HepG2 (cell line): ENCODE measurements at regions not wholly inside any gene's neighbourhood (a gene's known extent, or its start where the extent isn't known, plus 50 kb on each side); places are given as distances from the start of the nearest gene placed in this dataset.

Experiments
- ATAC-seq: fragments of 200-7000 bp; cut with Tn5 transposase; 3 replicates; pipeline ENCODE4 v1.9.1; 2020; ENCODE audit warnings: mild to moderate bottlenecking, moderate library complexity
- BruUV-seq: library from RNA; stranded (reverse); fragments of 400-500 nt; replicated peaks from 2 replicates; lab custom pipeline; 2021; lab: Mats Ljungman, UMichigan
- CTCF ChIA-PET: fragments of 300-600 bp; formaldehyde crosslinking; extraction: SDS; loops from one replicate; lab custom pipeline; 2021; ENCODE audit warnings: low total read pairs, inconsistent platforms, low intra/inter-chr PET ratio; lab: Yijun Ruan, JAX
- POLR2A ChIA-PET: fragments of 350-600 bp; sonication (Branson Sonifier 250); formaldehyde crosslinking; loops from one replicate; lab custom pipeline; 2020; ENCODE audit warnings: antibody characterized with exemption, inconsistent platforms; lab: Yijun Ruan, JAX
- DNase-seq: peaks from one replicate; pipeline ENCODE4 v3.0.0-alpha.2; 2015; ENCODE audit warnings: low spot score
- FAIRE-seq: peaks from 3 replicates; lab custom pipeline; 2011; peaks lifted over from hg19 to GRCh38; lab: Jason Lieb, UNC
- H2AFZ ChIP-seq: one replicate; pipeline ENCODE4 v1.6.1; 2011; ENCODE audit warnings: low read length, inconsistent platforms
- H3K27ac ChIP-seq: fragments of 300-600 bp; 3 replicates; pipeline ENCODE4 v1.8.0; 2011; ENCODE audit warnings: mixed run types, mild to moderate bottlenecking, mixed read lengths, low read length, inconsistent platforms; ENCODE audit not compliant: insufficient read depth; ENCODE audit errors: extremely low read length
- H3K27me3 ChIP-seq, 2 experiments: fragments of 200-600 bp in 1 of 2; 2 replicates in 1 of 2; 3 replicates in 1 of 2; pipeline versions ENCODE4 v1.6.0 to v1.8.0; 2011; ENCODE audit warnings: low read length in 2 of 2, mild to moderate bottlenecking in 2 of 2, moderate library complexity in 2 of 2, inconsistent platforms in 1 of 2; ENCODE audit not compliant: insufficient read depth in 2 of 2, control insufficient read depth in 1 of 2
- H3K36me3 ChIP-seq, 2 experiments: fragments of 200-600 bp in 1 of 2; replicated peaks in 1 of 2; 2 replicates in 1 of 2; 3 replicates in 1 of 2; pipeline versions ENCODE4 v1.5.1 to v1.8.0; 2011; ENCODE audit warnings: low read length in 2 of 2, inconsistent platforms in 1 of 2; ENCODE audit not compliant: insufficient read depth in 2 of 2, control insufficient read depth in 1 of 2
- H3K4me1 ChIP-seq: 2 replicates; pipeline ENCODE4 v1.5.1; 2012; ENCODE audit warnings: low read length, inconsistent platforms; ENCODE audit not compliant: insufficient read depth
- H3K4me2 ChIP-seq: 2 replicates; pipeline ENCODE4 v1.6.0; 2011; ENCODE audit warnings: low read depth, low read length, inconsistent platforms
- H3K4me3 ChIP-seq, 3 experiments: fragments of 200-600 bp in 1 of 3; sonication (generic), shearing (Covaris generic) in 1 of 3; replicated peaks in 1 of 3; 2 replicates each; pipeline ENCODE4 v1.5.1; 2011 to 2016; ENCODE audit warnings: low read length in 3 of 3, inconsistent platforms in 2 of 3, low read depth in 2 of 3, mild to moderate bottlenecking in 2 of 3, control low read depth in 1 of 3, mixed read lengths in 1 of 3; ENCODE audit not compliant: insufficient read depth in 1 of 3
- H3K79me2 ChIP-seq: one replicate; pipeline ENCODE4 v1.6.1; 2011; ENCODE audit warnings: low read length, inconsistent platforms; ENCODE audit not compliant: insufficient read depth
- H3K9ac ChIP-seq: 2 replicates; pipeline ENCODE4 v1.6.0; 2011; ENCODE audit warnings: mild to moderate bottlenecking, low read depth, low read length, inconsistent platforms; ENCODE audit not compliant: insufficient read depth
- H3K9me3 ChIP-seq: 2 replicates; pipeline ENCODE4 v1.5.1; 2012; ENCODE audit warnings: mild to moderate bottlenecking, low read length
- H4K20me1 ChIP-seq: 2 replicates; pipeline ENCODE4 v1.6.0; 2011; ENCODE audit warnings: inconsistent platforms, mild to moderate bottlenecking, low read length, moderate library complexity; ENCODE audit not compliant: insufficient read depth
- JUN ChIP-seq: sonication (generic); formaldehyde crosslinking; IDR thresholded peaks from 2 replicates; pipeline ENCODE4 v1.4.0; 2020; ENCODE audit warnings: mild to moderate bottlenecking, missing genetic modification reagents
- JUND ChIP-seq: sonication (generic); formaldehyde crosslinking; IDR thresholded peaks from 2 replicates; pipeline ENCODE4 v1.8.0; 2022; ENCODE audit warnings: mild to moderate bottlenecking, missing genetic modification reagents
- KLF9 ChIP-seq: IDR thresholded peaks from 2 replicates; pipeline ENCODE4 v1.6.1; 2016; ENCODE audit warnings: low read depth
- MEIS1 ChIP-seq: sonication (generic); formaldehyde crosslinking; IDR thresholded peaks from 2 replicates; pipeline ENCODE4 v1.9.0; 2021; ENCODE audit warnings: mild to moderate bottlenecking, missing genetic modification reagents, moderate library complexity, borderline replicate concordance
- NCOR1 ChIP-seq: fragments of 200-600 bp; sonication (generic); IDR thresholded peaks from 2 replicates; pipeline ENCODE4 v1.7.0; 2017; ENCODE audit warnings: antibody characterized with exemption, low read length, borderline replicate concordance
- PITX1 ChIP-seq: sonication (generic); formaldehyde crosslinking; IDR thresholded peaks from 2 replicates; pipeline ENCODE4 v1.5.1; 2020; ENCODE audit warnings: mild to moderate bottlenecking, missing genetic modification reagents
- SIN3B ChIP-seq: fragments of 150-350 bp; IDR thresholded peaks from 2 replicates; pipeline ENCODE4 v1.6.1; 2014; ENCODE audit warnings: low read length
- STAG1 ChIP-seq: sonication (generic); formaldehyde crosslinking; IDR thresholded peaks from 2 replicates; pipeline ENCODE4 v1.4.0; 2020; ENCODE audit warnings: missing genetic modification reagents
- ZNF234 ChIP-seq: sonication (generic); formaldehyde crosslinking; conservative IDR thresholded peaks from 2 replicates; pipeline ENCODE4 v1.5.1; 2020; ENCODE audit warnings: mild to moderate bottlenecking, missing genetic modification reagents
- ZNF33B ChIP-seq: sonication (generic); formaldehyde crosslinking; IDR thresholded peaks from 2 replicates; pipeline ENCODE4 v1.5.1; 2020; ENCODE audit warnings: mild to moderate bottlenecking, missing genetic modification reagents
- ZNF563 ChIP-seq: sonication (generic); formaldehyde crosslinking; IDR thresholded peaks from 2 replicates; pipeline ENCODE4 v1.8.0; 2022; ENCODE audit warnings: mild to moderate bottlenecking, moderate library complexity, missing genetic modification reagents
- ZNF713 ChIP-seq: sonication (generic); formaldehyde crosslinking; IDR thresholded peaks from 2 replicates; pipeline ENCODE4 v1.4.0; 2020; ENCODE audit warnings: mild to moderate bottlenecking, missing genetic modification reagents
- WGBS: methylation state at CpG from one replicate; pipeline ENCODE4 v1.1.6; 2017; ENCODE audit warnings: low lambda C conversion rate; 5-methylcytosine and 5-hydroxymethylcytosine counted together
- in situ Hi-C: cut with HindIII; loops from 2 replicates; pipeline ENCODE4 v1.10.0; 2017; ENCODE audit warnings: low pct_unique_long_range_greater_than_20kb; ENCODE audit not compliant: extremely low pct_ligation_motif_present
- intact Hi-C: fragments of 100-400 bp; cut with micrococcal nuclease; formaldehyde crosslinking; loops from one replicate; pipeline ENCODE4 v1.10.0; 2022; ENCODE audit not compliant: unreplicated experiment
- TF ChIP-seq, protein P1 (sequence below): sonication (generic); formaldehyde crosslinking; IDR thresholded peaks from 2 replicates; pipeline ENCODE4 v1.8.1; 2023; ENCODE audit warnings: mild to moderate bottlenecking, inconsistent platforms, moderate library complexity, missing genetic modification reagents, borderline replicate concordance
- TF ChIP-seq, protein P2 (sequence below): IDR thresholded peaks from 2 replicates; pipeline ENCODE4 v1.6.1; 2016; ENCODE audit warnings: missing genetic modification reagents, missing compliant biosample characterization
- TF ChIP-seq, protein P3 (sequence below): sonication (generic); formaldehyde crosslinking; conservative IDR thresholded peaks from 2 replicates; pipeline ENCODE4 v1.5.0; 2020; ENCODE audit warnings: missing genetic modification reagents

DNA sequence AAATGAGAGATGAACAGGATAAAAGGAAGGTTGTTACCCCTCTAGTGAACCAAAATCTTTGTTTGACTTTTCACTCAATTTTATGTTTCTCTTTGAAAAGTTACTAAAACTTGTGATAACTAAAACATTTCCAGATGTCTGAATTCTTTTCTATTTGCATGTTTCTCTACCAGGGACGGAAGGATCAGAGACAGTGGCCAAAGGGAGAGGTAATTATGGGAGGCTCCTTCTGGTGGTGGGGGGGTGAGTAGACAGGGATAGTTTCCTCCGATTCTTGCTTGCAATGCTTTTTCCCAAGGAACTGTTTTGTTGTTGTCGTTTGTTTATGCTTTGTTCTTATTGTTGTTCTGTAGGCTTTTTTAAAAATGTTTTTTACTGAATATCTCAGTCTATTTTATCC lies 374.8 kb downstream of the INHBA start (continued):
- TF ChIP-seq, protein P1, sequence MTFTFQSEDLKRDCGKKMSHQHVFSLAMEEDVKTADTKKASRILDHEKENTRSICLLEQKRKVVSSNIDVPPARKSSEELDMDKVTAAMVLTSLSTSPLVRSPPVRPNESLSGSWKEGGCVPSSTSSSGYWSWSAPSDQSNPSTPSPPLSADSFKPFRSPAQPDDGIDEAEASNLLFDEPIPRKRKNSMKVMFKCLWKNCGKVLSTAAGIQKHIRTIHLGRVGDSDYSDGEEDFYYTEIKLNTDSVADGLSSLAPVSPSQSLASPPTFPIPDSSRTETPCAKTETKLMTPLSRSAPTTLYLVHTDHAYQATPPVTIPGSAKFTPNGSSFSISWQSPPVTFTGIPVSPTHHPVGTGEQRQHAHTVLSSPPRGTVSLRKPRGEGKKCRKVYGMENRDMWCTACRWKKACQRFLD: no peak
- TF ChIP-seq ZNF713 (CRISPR knock-in tag): no peak
- TF ChIP-seq, all 625 proteins: peak for 0

DNA sequence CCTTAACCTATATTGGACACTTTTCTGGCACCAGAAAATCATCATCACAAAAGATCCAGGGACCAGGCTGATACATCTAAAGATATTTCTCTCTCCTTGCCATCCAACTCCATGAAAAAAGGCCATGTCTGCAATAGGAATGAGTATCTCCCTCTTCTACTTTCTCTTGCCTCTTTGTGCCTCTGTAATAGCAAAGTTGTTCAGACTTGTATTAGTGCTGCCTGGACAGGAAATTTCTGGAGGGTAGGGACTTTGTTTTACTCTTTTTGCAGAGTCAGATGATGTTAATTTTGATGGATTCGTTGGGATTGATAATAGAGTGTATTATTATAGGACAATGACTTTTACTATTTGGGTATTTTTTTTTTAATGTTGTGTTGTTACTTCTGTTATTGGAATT lies 376.3 kb downstream of the INHBA start:
- CTCF ChIA-PET: no interaction called here
- H3K9ac ChIP-seq: no peak overlapping the region
- H3K4me1 ChIP-seq: no peaks in the 10 kb centered on the region
- H3K36me3 ChIP-seq: no peaks in the 10 kb centered on the region
- no peak for DNase-seq
- H3K79me2 ChIP-seq: no peaks in the 10 kb centered on the region
- no peaks in the 10 kb centered on the region for H3K27me3 ChIP-seq
- 0% methylated on average over 1 of the region's 1 CpG for WGBS
- no peaks in the 10 kb centered on the region for H4K20me1 ChIP-seq
- H3K9me3 ChIP-seq: no peaks in the 10 kb centered on the region
- H2AFZ ChIP-seq: no peak overlapping the region
- no peak for ATAC-seq
- POLR2A ChIA-PET: no interaction called here
- intact Hi-C loops: no loop called here
- no peak overlapping the region for H3K4me3 ChIP-seq
- H3K27ac ChIP-seq: no peak overlapping the region
- BruUV-seq: no TSS peak
- in situ Hi-C loops: no loop called here
- no peak overlapping the region for H3K4me2 ChIP-seq
- TF ChIP-seq, protein P2, sequence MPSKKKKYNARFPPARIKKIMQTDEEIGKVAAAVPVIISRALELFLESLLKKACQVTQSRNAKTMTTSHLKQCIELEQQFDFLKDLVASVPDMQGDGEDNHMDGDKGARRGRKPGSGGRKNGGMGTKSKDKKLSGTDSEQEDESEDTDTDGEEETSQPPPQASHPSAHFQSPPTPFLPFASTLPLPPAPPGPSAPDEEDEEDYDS (CRISPR knock-in tag): no peak
- TF ChIP-seq ZNF234 (CRISPR knock-in tag): no peak
- FAIRE-seq: no peak

DNA sequence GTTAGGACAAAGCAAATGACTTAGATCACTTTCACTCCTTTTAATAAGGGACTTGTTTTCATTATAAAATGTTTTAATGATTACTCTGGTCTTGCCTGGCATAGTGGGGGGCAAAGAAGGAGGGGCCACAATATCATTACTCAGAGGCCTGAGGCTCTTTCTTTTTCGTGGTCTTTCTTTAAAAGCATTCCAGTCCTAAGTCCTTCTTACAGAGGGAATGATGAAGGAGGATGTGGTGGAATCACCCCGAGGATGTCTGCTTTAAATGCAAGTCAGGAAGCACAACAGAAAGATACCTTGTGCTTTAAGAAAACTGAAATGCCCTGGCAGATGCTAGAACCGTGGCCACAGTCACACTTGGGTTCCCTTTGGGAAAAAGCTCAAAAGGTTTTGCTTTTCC lies 379.1 kb downstream of the INHBA start:
- no peak overlapping the region for H3K27ac ChIP-seq
- DNase-seq: no peak
- intact Hi-C loops (no loop called here), in situ Hi-C loops (no loop called here)
- no peak overlapping the region for H3K4me3 ChIP-seq
- no peaks in the 10 kb centered on the region for H4K20me1 ChIP-seq
- no peaks in the 10 kb centered on the region for H3K4me1 ChIP-seq
- no peak overlapping the region for H3K4me2 ChIP-seq
- POLR2A ChIA-PET: no interaction called here
- no peak for ATAC-seq
- no TSS peak for BruUV-seq
- whole genome bisulfite sequencing: 0% methylated on average over 3 of the region's 3 CpGs
- FAIRE-seq: no peak
- CTCF ChIA-PET: no interaction called here
- H3K79me2 ChIP-seq: no peaks in the 10 kb centered on the region
- no peak overlapping the region for H3K9ac ChIP-seq
- no peaks in the 10 kb centered on the region for H3K9me3 ChIP-seq
- H2AFZ ChIP-seq: no peak overlapping the region
- H3K27me3 ChIP-seq: no peaks in the 10 kb centered on the region
- no peaks in the 10 kb centered on the region for H3K36me3 ChIP-seq
- TF ChIP-seq, protein P3, sequence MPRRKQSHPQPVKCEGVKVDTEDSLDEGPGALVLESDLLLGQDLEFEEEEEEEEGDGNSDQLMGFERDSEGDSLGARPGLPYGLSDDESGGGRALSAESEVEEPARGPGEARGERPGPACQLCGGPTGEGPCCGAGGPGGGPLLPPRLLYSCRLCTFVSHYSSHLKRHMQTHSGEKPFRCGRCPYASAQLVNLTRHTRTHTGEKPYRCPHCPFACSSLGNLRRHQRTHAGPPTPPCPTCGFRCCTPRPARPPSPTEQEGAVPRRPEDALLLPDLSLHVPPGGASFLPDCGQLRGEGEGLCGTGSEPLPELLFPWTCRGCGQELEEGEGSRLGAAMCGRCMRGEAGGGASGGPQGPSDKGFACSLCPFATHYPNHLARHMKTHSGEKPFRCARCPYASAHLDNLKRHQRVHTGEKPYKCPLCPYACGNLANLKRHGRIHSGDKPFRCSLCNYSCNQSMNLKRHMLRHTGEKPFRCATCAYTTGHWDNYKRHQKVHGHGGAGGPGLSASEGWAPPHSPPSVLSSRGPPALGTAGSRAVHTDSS (CRISPR knock-in tag): no peak
- no peak for TF ChIP-seq SIN3B
- TF ChIP-seq MEIS1 (CRISPR knock-in tag): no peak
- no peak for TF ChIP-seq NCOR1
- TF ChIP-seq JUN (CRISPR knock-in tag): no peak
- TF ChIP-seq KLF9 (CRISPR knock-in tag): no peak
- TF ChIP-seq PITX1 (CRISPR knock-in tag): no peak
- no peak for TF ChIP-seq JUND (CRISPR knock-in tag)
- TF ChIP-seq ZNF563 (CRISPR knock-in tag): no peak
- no peak for TF ChIP-seq ZNF33B (CRISPR knock-in tag)
- no peak for TF ChIP-seq STAG1
